ENCODE measurements at regions not wholly inside any gene's neighbourhood (a gene's known extent, or its start where the extent isn't known, plus 50 kb on each side); places are given as distances from the start of the nearest gene placed in this dataset.
"Not testable (repeated sequence)": the region's sequence is repeated elsewhere in the genome, so short reads cannot be mapped to it uniquely, and the experiment has no call there.

DNA sequence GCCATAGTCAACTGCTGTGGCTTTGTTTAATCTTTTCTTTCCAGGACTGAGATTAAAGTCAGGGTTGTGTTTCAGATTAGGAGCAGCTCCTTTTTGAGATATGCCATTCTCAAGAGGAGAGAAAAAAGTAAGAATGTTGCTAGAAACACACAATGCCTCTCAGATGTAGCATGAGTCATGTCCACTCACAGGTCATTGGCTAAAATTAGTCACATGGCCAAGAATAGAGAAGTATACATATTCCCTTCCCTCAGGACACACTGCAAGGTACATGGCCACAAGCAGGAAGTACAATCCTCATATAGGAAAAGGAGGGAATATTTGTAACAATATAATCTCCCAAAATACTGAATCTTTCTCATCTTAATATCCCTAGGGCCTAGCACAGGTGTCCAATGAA lies 141.9 kb upstream of the PTBP2 start:
- intact Hi-C loops (cut with DNase I), result no loop called here
- DNase-seq (no peak), ATAC-seq (ENCODE audit: poor library complexity) (no peak)

- ATAC-seq (ENCODE audit: poor library complexity) (no peak), DNase-seq (no peak)
- intact Hi-C loops (cut with DNase I), result no loop called here
These were observed 140.7 kb upstream of the PTBP2 start for GRCh38 chr1:96580920-96581319.

- intact Hi-C loops (cut with DNase I), result no loop called here
- DNase-seq (no peak), ATAC-seq (ENCODE audit: poor library complexity) (no peak)
These were observed 139.8 kb upstream of the PTBP2 start for GRCh38 chr1:96581772-96582171.

DNA sequence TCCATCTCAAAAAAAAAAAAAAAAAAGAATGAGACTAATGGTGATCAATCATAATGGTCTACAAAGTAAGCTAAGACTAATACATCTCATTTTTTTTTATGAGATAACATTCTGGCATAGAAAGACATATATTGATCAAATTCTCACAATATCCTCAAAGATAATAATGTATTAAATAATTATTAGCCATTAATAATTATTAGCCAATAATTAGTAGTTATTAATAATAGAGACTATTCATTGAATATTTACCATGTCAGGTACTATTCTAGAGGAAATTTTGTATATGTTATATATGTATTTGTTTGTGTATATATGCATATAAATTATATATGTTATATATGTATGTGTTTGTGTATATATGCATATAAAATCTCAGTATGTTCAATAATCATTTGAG lies 137.7 kb upstream of the PTBP2 start:
- DNase-seq (no peak), ATAC-seq (ENCODE audit: poor library complexity) (no peak)
- intact Hi-C loops (cut with DNase I), result no loop called here

- no peak for DNase-seq
- intact Hi-C loops (cut with DNase I), result no loop called here
- ATAC-seq (ENCODE audit: poor library complexity), result no peak
These were observed 134.4 kb upstream of the PTBP2 start for GRCh38 chr1:96587222-96587621.

- DNase-seq (no peak), ATAC-seq (ENCODE audit: poor library complexity) (no peak)
- intact Hi-C loops (cut with DNase I), result no loop called here
These were observed 133.1 kb upstream of the PTBP2 start for GRCh38 chr1:96588416-96588995.

- intact Hi-C loops (cut with DNase I); DNase-seq; ATAC-seq (ENCODE audit: poor library complexity): not testable (repeated sequence)
These were observed 126.1 kb upstream of the PTBP2 start for GRCh38 chr1:96595530-96595929.

DNA sequence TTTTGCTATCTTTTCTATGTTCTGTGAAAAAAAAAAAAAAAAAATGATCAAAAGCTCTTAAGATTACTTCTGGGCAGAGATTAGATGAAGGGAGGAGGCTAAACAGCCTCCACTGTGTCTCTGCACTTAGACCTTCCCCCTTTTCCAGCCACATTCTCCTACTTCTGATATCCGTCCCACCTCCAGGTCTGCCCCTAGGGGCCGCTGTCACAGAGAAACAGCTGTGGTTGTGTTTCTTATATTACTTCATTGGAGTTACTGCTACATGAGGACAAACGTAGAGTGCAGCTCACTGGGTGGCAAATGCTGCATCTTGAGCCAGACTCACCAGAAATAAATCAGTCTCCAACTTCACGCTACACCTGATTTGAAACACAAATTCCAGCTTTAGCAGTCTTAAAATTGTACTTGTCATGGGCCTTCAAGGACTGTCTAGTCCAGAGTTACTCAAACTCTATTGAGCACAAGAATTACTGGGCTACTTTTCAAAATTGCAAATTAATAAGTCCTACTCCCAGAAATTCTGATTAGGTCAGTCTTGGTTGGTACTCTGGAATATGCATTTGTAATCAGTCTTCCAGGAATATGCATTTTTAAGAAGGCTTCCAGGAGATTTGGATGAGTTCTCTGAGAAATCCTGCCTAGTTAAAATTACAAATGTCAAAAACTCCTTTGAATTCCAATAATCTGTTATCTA lies 125.2 kb upstream of the PTBP2 start:
- intact Hi-C loops (cut with DNase I), result no loop called here
- DNase-seq, result no peak
- ATAC-seq (ENCODE audit: poor library complexity), result no peak

GRCh38 chr1:96597218-96597617 lies 124.4 kb upstream of the PTBP2 start:
- no peak for DNase-seq
- ATAC-seq (ENCODE audit: poor library complexity), result no peak
- intact Hi-C loops (cut with DNase I), result no loop called here

- intact Hi-C loops (cut with DNase I), result no loop called here
- DNase-seq, result no peak
- ATAC-seq (ENCODE audit: poor library complexity), result no peak
These were observed 123.0 kb upstream of the PTBP2 start for GRCh38 chr1:96598416-96599168.

DNA sequence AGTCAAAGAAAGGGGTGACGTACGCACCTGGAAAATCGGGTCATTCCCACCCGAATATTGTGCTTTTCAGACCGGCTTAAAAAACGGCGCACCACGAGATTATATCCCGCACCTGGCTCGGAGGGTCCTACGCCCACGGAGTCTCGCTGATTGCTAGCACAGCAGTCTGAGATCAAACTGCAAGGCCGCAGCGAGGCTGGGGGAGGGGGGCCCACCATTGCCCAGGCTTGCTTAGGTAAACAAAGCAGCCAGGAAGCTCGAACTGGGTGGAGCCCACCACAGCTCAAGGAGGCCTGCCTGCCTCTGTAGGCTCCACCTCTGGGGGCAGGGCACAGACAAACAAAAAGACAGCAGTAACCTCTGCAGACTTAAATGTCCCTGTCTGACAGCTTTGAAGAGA lies 117.0 kb upstream of the PTBP2 start:
- intact Hi-C loops (cut with DNase I); ATAC-seq (ENCODE audit: poor library complexity): not testable (repeated sequence)

GRCh38 chr1:96617375-96617774 lies 104.2 kb upstream of the PTBP2 start:
- peak; percentile 34 for DNase-seq
- intact Hi-C loops (cut with DNase I); ATAC-seq (ENCODE audit: poor library complexity): not testable (repeated sequence)

More for the DNA sequence above, 117.0 kb upstream of the PTBP2 start:
- not testable (repeated sequence) for DNase-seq

GRCh38 chr1:96632045-96632664 lies 89.4 kb upstream of the PTBP2 start:
- DNase-seq (no peak), ATAC-seq (ENCODE audit: poor library complexity) (no peak)
- intact Hi-C loops (cut with DNase I), result no loop called here

GRCh38 chr1:96633695-96634094 lies 87.9 kb upstream of the PTBP2 start:
- DNase-seq, result no peak
- intact Hi-C loops (cut with DNase I), result no loop called here
- ATAC-seq (ENCODE audit: poor library complexity), result no peak

GRCh38 chr1:96634883-96635282 lies 86.7 kb upstream of the PTBP2 start:
- no peak for DNase-seq
- ATAC-seq (ENCODE audit: poor library complexity), result no peak
- intact Hi-C loops (cut with DNase I), result no loop called here

- intact Hi-C loops (cut with DNase I), result no loop called here
- ATAC-seq (ENCODE audit: poor library complexity) (no peak), DNase-seq (no peak)
These were observed 80.3 kb upstream of the PTBP2 start for GRCh38 chr1:96641282-96641681.

DNA sequence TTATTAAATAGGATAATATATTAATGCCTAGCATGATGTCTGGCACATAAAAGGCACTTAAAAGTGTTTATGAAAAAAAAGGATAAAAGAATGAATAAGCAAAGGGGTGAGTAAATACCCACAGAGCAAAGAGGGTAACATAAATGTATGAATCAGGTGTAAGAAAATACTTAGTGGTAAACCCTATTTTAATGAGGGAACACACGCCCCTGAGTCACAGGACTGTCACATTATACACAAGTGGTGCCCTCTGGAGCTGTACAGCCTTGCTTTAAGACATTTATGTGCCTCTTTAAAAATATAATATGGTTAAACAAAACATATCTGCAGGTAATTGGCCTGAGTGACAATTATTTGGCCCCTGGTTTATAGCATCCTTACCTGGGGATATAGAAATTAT lies 78.1 kb upstream of the PTBP2 start:
- intact Hi-C loops (cut with DNase I), result no loop called here
- no peak for DNase-seq
- no peak for ATAC-seq (ENCODE audit: poor library complexity)

GRCh38 chr1:96649301-96649700 lies 72.3 kb upstream of the PTBP2 start:
- intact Hi-C loops (cut with DNase I), result no loop called here
- no peak for DNase-seq
- no peak for ATAC-seq (ENCODE audit: poor library complexity)

DNA sequence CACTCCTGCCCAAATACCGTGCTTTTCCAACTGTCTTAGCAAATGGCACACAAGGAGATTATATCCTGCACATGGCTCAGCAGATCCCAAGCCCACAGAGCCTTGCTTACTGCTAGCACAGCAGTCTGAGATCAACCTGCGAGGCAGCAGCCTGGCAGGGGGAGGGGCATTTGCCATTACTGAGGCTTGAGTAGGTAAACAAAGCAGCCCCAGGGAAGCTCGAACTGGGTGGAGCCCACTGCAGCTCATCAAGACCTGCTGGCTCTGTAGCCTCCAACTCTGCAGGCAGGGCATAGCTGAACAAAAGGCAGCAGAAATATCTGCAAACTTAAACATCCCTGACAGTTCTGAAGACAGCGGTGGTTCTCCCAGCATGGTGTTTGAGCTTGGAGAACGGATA lies 70.1 kb upstream of the PTBP2 start:
- DNase-seq (no peak), ATAC-seq (ENCODE audit: poor library complexity) (no peak)
- intact Hi-C loops (cut with DNase I), result no loop called here

DNA sequence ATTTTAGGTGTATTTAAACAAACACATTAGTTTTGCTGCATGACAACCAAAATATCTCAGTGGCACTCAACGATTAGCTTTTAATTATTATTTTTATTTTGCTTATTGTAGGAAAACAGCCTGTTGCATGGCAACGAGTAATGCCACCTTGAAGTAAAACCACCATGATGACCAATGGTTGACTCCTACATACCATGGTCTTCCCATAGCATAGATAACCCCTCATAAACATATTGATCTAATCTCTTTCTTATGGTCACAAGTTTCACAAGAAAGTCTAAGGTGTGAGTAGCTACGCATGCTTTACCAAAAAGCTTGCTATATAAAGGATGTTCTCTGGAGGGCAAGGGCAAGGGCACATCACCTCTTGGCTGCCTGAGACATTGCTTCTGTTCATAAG lies 61.5 kb upstream of the PTBP2 start:
- ATAC-seq (ENCODE audit: poor library complexity), result no peak
- no peak for DNase-seq
- intact Hi-C loops (cut with DNase I), result no loop called here
